H4 (cell line): ENCODE measurements at regions not wholly inside any gene's neighbourhood (a gene's known extent, or its start where the extent isn't known, plus 50 kb on each side); places are given as distances from the start of the nearest gene placed in this dataset.

Experiments
- DNase-seq: peaks from one replicate; pipeline ENCODE4 v3.0.0-alpha.2; 2015; ENCODE audit warnings: low spot score

GRCh38 chr7:23973264-23973663 is 263.2 kb downstream of the STK31 start:
- no peak for DNase-seq

DNA sequence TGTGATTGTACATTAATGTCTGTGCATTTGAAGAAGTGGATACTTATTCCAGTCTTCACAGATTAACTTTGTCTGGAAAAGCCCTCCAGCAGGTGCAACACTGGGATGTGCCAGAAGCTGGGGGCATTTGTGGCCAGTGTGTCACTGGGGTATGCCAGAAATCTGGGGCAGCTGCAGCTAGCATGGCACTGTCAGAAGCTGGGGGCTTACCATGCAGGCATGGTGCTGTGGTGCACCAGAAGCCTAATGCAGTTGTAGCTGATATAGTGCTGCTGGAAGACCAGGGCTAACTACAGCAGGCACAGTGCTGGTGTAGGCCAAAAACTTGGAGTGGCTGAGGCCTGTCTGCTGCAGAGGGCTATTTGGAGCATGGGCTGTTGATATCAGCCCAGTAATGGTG is 270.1 kb downstream of the STK31 start:
- no peak for DNase-seq

DNA sequence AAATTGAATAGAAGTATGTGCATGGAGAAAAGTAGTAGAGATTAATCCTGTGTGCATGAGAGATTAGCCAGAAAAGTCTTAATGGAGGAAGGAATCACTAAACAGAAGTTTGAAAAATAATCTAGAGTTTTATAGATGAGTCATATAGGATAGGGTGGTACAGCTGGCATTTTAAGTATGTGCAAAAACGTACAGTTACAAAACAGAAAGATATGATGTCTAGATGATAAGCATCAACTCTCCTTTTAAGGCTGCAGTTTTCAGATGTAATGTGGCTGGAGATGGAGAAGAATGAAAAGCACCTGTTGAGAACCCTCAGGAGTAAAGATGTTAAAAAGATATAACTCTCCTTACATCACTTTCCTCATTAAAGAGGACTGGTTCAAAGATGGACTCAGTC is 271.3 kb downstream of the STK31 start:
- no peak for DNase-seq

- DNase-seq: no peak
These were observed 271.7 kb downstream of the STK31 start for GRCh38 chr7:23981758-23982157.

DNA sequence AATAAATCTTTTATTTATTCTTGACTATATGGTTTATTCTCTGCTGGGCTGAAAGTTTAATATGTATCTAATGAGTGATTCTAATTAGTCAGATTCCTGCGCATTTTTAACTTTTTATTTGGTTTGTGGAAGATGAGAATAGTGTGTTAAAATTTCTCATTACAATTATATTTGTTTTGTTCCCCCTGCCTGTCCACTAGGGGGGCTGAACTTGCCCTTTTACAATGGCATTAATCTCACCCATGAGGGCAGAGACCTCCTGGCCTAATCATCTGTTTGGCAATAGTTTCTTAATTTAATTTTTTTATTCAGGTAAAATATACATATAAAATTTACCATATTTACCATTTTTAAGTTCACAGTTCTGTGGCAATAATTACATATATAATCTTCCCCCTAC is 278.5 kb upstream of the NPY start:
- DNase-seq: no peak

GRCh38 chr7:24010495-24010894 is 273.5 kb upstream of the NPY start:
- no peak for DNase-seq

DNA sequence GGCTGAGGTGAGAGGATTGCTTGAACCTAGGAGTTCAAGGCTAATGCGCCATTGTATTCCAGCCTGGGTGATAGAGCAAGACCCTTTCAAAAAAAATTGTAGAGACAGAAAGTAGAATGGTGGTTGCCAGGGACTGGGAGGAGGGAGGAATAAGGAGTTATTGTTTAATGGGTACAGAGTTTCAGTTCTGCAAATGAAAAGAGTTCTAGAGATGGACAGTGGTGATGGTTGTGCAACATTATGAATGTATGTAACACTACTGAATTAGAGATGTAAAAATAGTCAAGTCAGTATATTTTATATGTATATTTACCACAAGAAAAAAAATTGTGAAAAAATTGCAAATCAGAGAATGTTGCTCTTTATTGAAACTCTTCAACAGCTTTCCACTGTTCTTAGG is 266.5 kb upstream of the NPY start:
- no peak for DNase-seq

DNA sequence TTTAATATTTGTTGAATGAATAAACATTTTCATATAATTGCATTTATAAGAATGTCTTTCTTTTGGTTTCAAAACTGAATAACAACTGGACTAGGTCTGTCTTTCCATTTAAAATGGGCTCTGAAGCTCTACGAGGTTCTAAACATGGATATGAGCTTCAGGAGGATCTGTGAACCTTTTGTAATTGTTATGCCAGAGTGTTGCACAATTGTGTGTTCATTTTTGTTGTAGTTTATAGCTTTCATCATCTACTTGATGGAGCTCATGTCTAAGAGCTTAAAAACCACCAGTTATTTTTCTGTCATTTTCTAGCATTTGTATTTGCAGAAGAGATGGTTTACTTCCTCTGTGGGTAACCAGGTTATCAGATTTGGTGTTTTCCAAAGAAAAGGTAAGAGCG is 265.7 kb upstream of the NPY start:
- no peak for DNase-seq

DNA sequence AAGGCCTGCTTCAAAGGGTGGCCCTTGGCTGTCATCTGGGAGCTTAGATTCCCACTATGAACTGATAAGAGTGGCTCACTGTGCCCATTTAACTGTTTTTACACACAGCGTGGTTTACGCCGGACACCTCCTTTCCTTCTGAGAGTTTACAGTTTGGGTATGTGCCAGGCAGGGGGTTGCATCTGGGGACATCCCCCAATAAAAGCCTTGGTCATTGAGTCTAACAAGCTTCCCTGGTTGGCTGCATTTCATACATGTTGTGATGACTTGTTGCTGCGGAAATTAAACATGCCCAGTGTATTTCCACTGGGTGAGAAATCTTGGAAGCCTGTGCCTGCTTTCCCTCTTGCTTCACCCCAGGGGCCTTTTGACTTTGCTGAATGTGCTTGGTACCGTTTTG is 264.1 kb upstream of the NPY start:
- no peak for DNase-seq

GRCh38 chr7:24024276-24025068 is 259.5 kb upstream of the NPY start:
- DNase-seq: no peak

GRCh38 chr7:24025094-24025493 is 258.9 kb upstream of the NPY start:
- peak; percentile 83 for DNase-seq

GRCh38 chr7:24025765-24026164 is 258.2 kb upstream of the NPY start:
- no peak for DNase-seq

- DNase-seq: peak; percentile 41
These were observed 257.6 kb upstream of the NPY start for GRCh38 chr7:24026351-24026750.

- no peak for DNase-seq
These were observed 254.9 kb upstream of the NPY start for GRCh38 chr7:24029068-24029467.

DNA sequence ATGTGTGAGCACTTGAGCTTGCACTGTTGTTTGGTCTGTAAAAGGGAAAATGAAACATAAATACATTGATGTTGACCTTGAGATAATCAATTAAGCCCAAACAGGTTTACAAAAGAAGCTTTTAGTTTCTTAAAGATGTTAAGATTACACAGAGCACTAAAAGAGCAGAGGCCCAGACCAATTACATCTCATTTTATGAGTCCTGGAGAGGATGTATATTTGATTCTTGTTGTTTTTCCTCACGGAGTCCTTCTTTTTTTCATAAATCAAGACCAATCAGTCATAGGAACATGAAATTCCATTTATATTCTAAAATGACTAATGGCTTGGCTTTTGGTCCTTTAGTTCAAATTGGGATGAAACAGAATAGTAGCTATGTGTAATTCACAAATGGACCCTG is 249.7 kb upstream of the NPY start:
- no peak for DNase-seq

GRCh38 chr7:24035366-24036032 is 248.5 kb upstream of the NPY start:
- DNase-seq: no peak

DNA sequence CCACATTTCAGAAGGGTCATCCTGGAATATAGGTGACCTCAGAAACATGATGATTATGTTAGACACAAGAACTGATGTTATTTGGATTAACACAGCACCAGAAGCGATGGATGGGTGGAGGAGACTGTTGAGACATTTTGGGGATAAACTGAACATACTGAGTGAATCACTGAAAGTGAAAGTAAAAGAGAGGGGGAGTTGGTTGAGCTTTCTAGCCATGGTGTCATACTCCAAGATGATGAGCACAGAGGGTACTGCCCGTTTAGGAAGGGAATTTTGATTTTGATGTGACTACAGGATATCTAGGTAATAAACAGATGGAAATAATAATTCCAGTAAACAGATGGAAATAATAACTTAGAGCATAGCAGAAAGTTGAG is 248.0 kb upstream of the NPY start:
- DNase-seq: no peak

DNA sequence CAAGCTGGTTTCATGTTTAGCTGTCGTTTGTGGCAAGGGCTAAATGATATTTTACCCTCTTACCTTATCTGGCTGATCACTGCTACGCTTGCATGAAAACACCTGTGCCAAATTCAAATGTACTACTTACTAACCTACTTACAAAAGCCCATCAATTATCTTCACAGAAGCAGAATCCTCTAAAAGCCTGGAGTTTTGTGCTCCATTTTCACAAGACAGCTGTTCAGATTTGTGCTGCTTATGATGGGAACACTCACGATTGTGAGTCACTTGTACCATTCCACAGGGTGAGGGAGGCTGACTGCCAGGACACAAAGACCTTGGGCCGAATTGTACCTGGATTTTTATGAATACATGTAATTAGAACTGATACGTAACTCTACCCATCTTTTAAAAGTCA is 245.0 kb upstream of the NPY start:
- no peak for DNase-seq

DNA sequence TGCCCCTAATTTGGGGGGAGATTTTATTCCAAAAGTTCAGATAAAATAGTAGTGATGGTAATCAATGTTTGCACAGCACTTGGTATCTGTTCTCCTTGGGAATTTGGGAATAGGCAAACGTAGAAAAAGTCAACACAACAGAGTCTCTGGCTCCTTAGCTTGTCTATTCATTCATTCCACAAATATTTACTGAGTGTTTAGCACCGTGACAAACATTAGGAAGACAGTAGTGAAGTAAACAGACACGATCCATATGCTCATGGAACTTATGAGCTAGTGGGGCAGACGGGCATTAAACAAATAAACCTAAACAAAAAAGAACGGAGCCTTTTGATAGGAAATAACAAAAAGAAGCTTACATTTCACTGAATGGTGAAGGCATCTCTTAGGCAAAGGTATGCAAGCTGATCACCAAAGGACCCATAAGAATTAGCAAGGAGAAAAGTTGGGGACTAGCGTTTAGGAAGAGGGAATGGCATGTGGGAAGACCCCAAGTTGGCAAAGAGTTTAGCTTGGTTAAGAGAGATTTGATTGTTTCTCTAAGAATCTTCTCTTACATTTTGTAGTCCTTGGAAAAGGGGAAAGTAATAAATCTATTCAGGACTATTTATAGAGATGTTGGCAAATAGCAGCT is 243.9 kb upstream of the NPY start:
- no peak for DNase-seq

- DNase-seq: no peak
These were observed 242.0 kb upstream of the NPY start for GRCh38 chr7:24042028-24042427.

DNA sequence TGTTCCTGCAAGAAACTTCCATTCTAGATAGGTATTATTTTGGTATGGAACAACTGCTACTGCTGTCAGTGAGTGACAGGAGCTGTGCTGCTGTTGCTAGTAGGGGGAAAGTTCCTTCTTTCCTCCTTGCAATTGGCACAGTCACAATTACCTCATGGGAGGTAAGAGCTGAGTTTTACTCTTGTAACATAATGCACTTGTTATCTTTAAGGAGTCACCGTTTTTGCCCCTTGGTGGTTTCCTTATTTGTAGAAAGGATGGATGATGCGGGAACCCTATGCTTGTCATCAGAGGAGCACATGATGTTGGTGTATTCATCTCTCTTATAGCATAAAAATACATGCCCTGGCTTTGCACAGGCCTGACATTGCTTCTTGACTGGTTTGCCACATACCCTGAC is 234.7 kb upstream of the NPY start:
- DNase-seq: peak; percentile 43

- no peak for DNase-seq
These were observed 232.9 kb upstream of the NPY start for GRCh38 chr7:24050991-24051560.

DNA sequence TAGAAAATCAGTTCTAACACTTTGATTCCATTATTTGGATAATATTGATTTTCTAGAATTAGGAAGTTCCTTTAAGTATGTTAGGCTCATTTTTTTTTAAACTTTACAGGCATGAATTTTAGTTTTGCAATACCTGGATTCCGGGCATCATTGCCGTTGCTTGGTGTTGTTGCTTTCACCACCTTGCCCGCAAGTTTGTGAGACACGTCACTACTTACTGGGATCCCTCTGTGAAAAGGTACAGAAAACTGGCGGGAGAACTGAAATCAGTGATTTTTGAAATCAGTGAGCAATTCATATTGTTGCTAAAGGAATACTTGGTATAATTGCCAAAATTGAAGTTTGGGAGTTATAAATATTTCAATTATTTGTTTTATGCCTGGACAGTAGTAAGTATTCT is 232.3 kb upstream of the NPY start:
- DNase-seq: no peak
